PC-3 (cell line): ENCODE measurements at regions not wholly inside any gene's neighbourhood (a gene's known extent, or its start where the extent isn't known, plus 50 kb on each side); places are given as distances from the start of the nearest gene placed in this dataset.

ENCODE experiments used
- ATAC-seq: fragments of 200-7000 bp; cut with Tn5 transposase; 2 replicates; pipeline ENCODE4 v1.9.1; 2020; ENCODE audit warnings: mild to moderate bottlenecking, moderate library complexity
- BruUV-seq: library from RNA; stranded (reverse); fragments of 400-500 nt; replicated peaks from 2 replicates; lab custom pipeline; 2021; lab: Mats Ljungman, UMichigan
- CTCF ChIA-PET: fragments of 300-600 bp; sonication (Branson Sonifier 250); formaldehyde crosslinking; loops from one replicate; lab custom pipeline; 2022; ENCODE audit warnings: antibody characterized with exemption; lab: Charles Lee
- POLR2A ChIA-PET: fragments of 300-600 bp; sonication (Branson Sonifier 250); formaldehyde crosslinking; loops from one replicate; lab custom pipeline; 2022; ENCODE audit warnings: antibody characterized with exemption; ENCODE audit not compliant: unreplicated experiment; lab: Charles Lee
- DNase-seq: peaks from one replicate; pipeline ENCODE4 v3.0.0-alpha.2; 2015
- H2AFZ ChIP-seq: fragments of 300-600 bp; sonication (generic); 2 replicates; pipeline ENCODE4 v1.6.0; 2016; ENCODE audit warnings: antibody characterized with exemption, low read length
- H3F3A ChIP-seq: fragments of 300-600 bp; sonication (generic); one replicate; pipeline ENCODE4 v1.6.0; 2017; ENCODE audit warnings: antibody characterized with exemption, low read length, control low read depth, mild to moderate bottlenecking; ENCODE audit not compliant: unreplicated experiment
- H3K27ac ChIP-seq: fragments of 300-600 bp; sonication (generic); 2 replicates; pipeline ENCODE4 v1.5.1; 2016; ENCODE audit warnings: mild to moderate bottlenecking, low read length
- H3K27me3 ChIP-seq: fragments of 300-600 bp; sonication (generic); 2 replicates; pipeline ENCODE4 v1.6.1; 2016; ENCODE audit warnings: low read length, mixed read lengths
- H3K36me3 ChIP-seq: fragments of 300-600 bp; sonication (generic); 2 replicates; pipeline ENCODE4 v1.6.1; 2016; ENCODE audit warnings: low read depth, mixed run types, low read length, mixed read lengths
- H3K4me1 ChIP-seq: fragments of 300-600 bp; sonication (generic); 2 replicates; pipeline ENCODE4 v1.5.1; 2016; ENCODE audit warnings: low read length; ENCODE audit not compliant: insufficient read depth
- H3K4me2 ChIP-seq: fragments of 300-600 bp; sonication (generic); 2 replicates; pipeline ENCODE4 v1.6.0; 2016; ENCODE audit warnings: low read length
- H3K4me3 ChIP-seq: fragments of 300-600 bp; sonication (generic); 2 replicates; pipeline ENCODE4 v1.5.1; 2016; ENCODE audit warnings: mild to moderate bottlenecking, low read length, mixed read lengths
- H3K79me2 ChIP-seq: fragments of 300-600 bp; sonication (generic); 2 replicates; pipeline ENCODE4 v1.6.1; 2017; ENCODE audit warnings: low read length, mixed read lengths
- H3K9ac ChIP-seq: fragments of 300-600 bp; sonication (generic); 2 replicates; pipeline ENCODE4 v1.6.0; 2016; ENCODE audit warnings: mild to moderate bottlenecking, low read length
- H3K9me2 ChIP-seq: fragments of 300-600 bp; sonication (generic); replicated peaks from 2 replicates; pipeline ENCODE4 v1.6.1; 2016; ENCODE audit warnings: mixed run types, low read length, mixed read lengths
- H3K9me3 ChIP-seq: fragments of 300-600 bp; sonication (generic); 2 replicates; pipeline ENCODE4 v1.6.1; 2016; ENCODE audit warnings: low read length, mixed read lengths
- H4K20me1 ChIP-seq: fragments of 300-600 bp; sonication (generic); 2 replicates; pipeline ENCODE4 v1.6.1; 2016; ENCODE audit warnings: low read length, mixed read lengths
- EZH2 ChIP-seq: fragments of 300-600 bp; sonication (generic); IDR thresholded peaks from one replicate; pipeline ENCODE4 v1.6.1; 2017; ENCODE audit warnings: antibody characterized with exemption, mild to moderate bottlenecking, low read length; ENCODE audit not compliant: unreplicated experiment
- EZH2phosphoT487 ChIP-seq: fragments of 300-600 bp; sonication (generic); IDR thresholded peaks from 2 replicates; pipeline ENCODE4 v1.6.1; 2018; ENCODE audit warnings: mild to moderate bottlenecking, antibody characterized with exemption, low read length, borderline replicate concordance
- intact Hi-C: fragments of 100-400 bp; cut with micrococcal nuclease; formaldehyde crosslinking; loops from 2 replicates; pipeline ENCODE4 v1.9.0; 2023
- TF ChIP-seq, protein P1 (sequence below): fragments of 300-600 bp; sonication (generic); conservative IDR thresholded peaks from 2 replicates; pipeline ENCODE4 v1.5.1; 2017; ENCODE audit warnings: antibody characterized with exemption, low read depth, mild to moderate bottlenecking, low read length

GRCh38 chrX:117752745-117753144, 363.9 kb downstream of the KLHL13 start:
- intact Hi-C loops: no loop called here
- TF ChIP-seq EZH2: no peak
- TF ChIP-seq, protein P1, sequence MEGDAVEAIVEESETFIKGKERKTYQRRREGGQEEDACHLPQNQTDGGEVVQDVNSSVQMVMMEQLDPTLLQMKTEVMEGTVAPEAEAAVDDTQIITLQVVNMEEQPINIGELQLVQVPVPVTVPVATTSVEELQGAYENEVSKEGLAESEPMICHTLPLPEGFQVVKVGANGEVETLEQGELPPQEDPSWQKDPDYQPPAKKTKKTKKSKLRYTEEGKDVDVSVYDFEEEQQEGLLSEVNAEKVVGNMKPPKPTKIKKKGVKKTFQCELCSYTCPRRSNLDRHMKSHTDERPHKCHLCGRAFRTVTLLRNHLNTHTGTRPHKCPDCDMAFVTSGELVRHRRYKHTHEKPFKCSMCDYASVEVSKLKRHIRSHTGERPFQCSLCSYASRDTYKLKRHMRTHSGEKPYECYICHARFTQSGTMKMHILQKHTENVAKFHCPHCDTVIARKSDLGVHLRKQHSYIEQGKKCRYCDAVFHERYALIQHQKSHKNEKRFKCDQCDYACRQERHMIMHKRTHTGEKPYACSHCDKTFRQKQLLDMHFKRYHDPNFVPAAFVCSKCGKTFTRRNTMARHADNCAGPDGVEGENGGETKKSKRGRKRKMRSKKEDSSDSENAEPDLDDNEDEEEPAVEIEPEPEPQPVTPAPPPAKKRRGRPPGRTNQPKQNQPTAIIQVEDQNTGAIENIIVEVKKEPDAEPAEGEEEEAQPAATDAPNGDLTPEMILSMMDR: no peak
- TF ChIP-seq EZH2phosphoT487: no peak
- Histone ChIP-seq H4K20me1 (no peaks in the 10 kb centered on the region), H3K36me3 (no peaks in the 10 kb centered on the region), H3K9ac (no peak overlapping the region), H3K27ac (no peak overlapping the region), H3K27me3 (no peaks in the 10 kb centered on the region), H2AFZ (no peak overlapping the region), H3K4me3 (no peak overlapping the region), H3F3A (no peaks in the 10 kb centered on the region), H3K9me2 (no peaks in the 10 kb centered on the region), H3K79me2 (no peaks in the 10 kb centered on the region), H3K9me3 (no peaks in the 10 kb centered on the region), H3K4me1 (no peaks in the 10 kb centered on the region), H3K4me2 (no peak overlapping the region)
- ATAC-seq: no peak
- ChIA-PET CTCF (no interaction called here), POLR2A (no interaction called here)
- BruUV-seq: no TSS peak
- no peak for DNase-seq

DNA sequence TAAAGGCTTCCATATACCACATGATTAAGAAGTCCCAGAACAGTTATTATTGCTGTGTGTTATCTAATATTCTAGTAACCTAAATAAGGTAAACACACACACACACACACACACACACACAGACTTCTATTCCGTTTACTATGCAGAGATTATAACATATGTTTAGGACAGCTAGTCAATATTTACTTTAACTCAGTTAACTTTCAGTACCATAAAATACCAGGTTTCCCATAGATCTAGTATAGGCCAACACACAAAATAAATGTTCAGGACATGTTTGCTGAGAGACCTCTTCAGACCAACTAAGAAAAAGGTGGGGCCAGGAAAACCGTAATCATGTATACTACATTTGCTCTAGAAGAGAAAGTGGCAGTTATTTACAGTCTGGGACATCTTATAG, 365.5 kb downstream of the KLHL13 start:
- Histone ChIP-seq H3K79me2 (no peaks in the 10 kb centered on the region), H3F3A (no peaks in the 10 kb centered on the region), H3K27me3 (no peaks in the 10 kb centered on the region), H3K9me2 (no peaks in the 10 kb centered on the region), H3K4me3 (no peak overlapping the region), H3K9ac (no peak overlapping the region), H2AFZ (no peak overlapping the region), H3K9me3 (no peaks in the 10 kb centered on the region), H3K4me1 (no peaks in the 10 kb centered on the region), H3K4me2 (no peak overlapping the region), H3K27ac (no peak overlapping the region), H4K20me1 (no peaks in the 10 kb centered on the region), H3K36me3 (no peaks in the 10 kb centered on the region)
- DNase-seq (no peak), ATAC-seq (no peak)
- intact Hi-C loops: no loop called here
- POLR2A ChIA-PET: no interaction called here
- TF ChIP-seq, protein P1: no peak
- no peak for TF ChIP-seq EZH2phosphoT487
- TF ChIP-seq EZH2: no peak
- CTCF ChIA-PET: no interaction called here
- BruUV-seq: no TSS peak

DNA sequence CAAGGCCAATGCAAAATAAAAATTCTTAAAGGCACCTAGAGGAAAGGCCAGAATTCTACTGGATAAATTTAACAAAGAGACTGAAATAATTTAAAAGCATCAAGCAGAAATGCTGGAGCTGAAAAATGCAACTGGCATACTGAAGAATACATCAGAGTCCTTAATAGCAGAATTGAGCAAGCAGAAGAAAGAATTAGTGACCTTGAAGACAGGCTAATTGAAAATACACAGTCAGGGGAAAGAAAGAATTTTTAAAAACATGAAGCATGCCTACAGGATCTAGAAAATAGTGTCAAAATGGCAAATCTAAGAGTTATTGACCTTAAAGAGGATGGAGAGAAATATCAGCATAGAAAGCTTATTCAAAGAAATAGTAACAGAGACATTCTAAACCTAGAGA, 371.7 kb downstream of the KLHL13 start:
- ATAC-seq (no peak), DNase-seq (no peak)
- no peak overlapping the region for H3K4me2 ChIP-seq
- no peaks in the 10 kb centered on the region for H3K79me2 ChIP-seq
- no peak overlapping the region for H2AFZ ChIP-seq
- no peaks in the 10 kb centered on the region for H3K9me2 ChIP-seq
- no TSS peak for BruUV-seq
- H3K9me3 ChIP-seq: no peaks in the 10 kb centered on the region
- intact Hi-C loops: no loop called here
- no peaks in the 10 kb centered on the region for H3K27me3 ChIP-seq
- ChIA-PET CTCF (no interaction called here), POLR2A (no interaction called here)
- TF ChIP-seq EZH2 (no peak), EZH2phosphoT487 (no peak)
- TF ChIP-seq, protein P1: no peak
- H3K4me1 ChIP-seq: no peaks in the 10 kb centered on the region
- H3F3A ChIP-seq: no peaks in the 10 kb centered on the region
- H3K27ac ChIP-seq: no peak overlapping the region
- H3K36me3 ChIP-seq: no peaks in the 10 kb centered on the region
- H4K20me1 ChIP-seq: no peaks in the 10 kb centered on the region
- H3K9ac ChIP-seq: no peak overlapping the region
- no peak overlapping the region for H3K4me3 ChIP-seq
